HT1080 (cell line): ENCODE measurements at regions not wholly inside any gene's neighbourhood (a gene's known extent, or its start where the extent isn't known, plus 50 kb on each side); places are given as distances from the start of the nearest gene placed in this dataset.

ENCODE experiments used
- DNase-seq: peaks from one replicate; pipeline ENCODE4 v3.0.0-alpha.2; 2015; ENCODE audit warnings: low read depth

- DNase-seq, result no peak
These were observed 76.0 kb upstream of the SNRK start for GRCh38 chr3:43210049-43211027.

- DNase-seq, result peak; percentile 13
These were observed 78.7 kb upstream of the SNRK start for GRCh38 chr3:43207628-43208085.

- DNase-seq, result no peak
These were observed 79.7 kb upstream of the SNRK start for GRCh38 chr3:43206632-43207031.

GRCh38 chr3:43206105-43206504 lies 80.2 kb upstream of the SNRK start:
- no peak for DNase-seq

- no peak for DNase-seq
These were observed 83.3 kb upstream of the SNRK start for GRCh38 chr3:43203022-43203421.

- DNase-seq, result no peak
These were observed 84.8 kb upstream of the SNRK start for GRCh38 chr3:43201581-43201980.

GRCh38 chr3:43199645-43200306 lies 86.6 kb upstream of the SNRK start:
- DNase-seq, result no peak

GRCh38 chr3:43198791-43199644 lies 87.3 kb upstream of the SNRK start:
- DNase-seq, result peak; percentile 39

GRCh38 chr3:43198301-43198700 lies 88.0 kb upstream of the SNRK start:
- no peak for DNase-seq

- DNase-seq, result no peak
These were observed 89.2 kb upstream of the SNRK start for GRCh38 chr3:43197181-43197580.

- DNase-seq, result no peak
These were observed 89.6 kb upstream of the SNRK start for GRCh38 chr3:43196721-43197120.

GRCh38 chr3:43195115-43195498 lies 89.2 kb upstream of the POMGNT2 start:
- no peak for DNase-seq

- DNase-seq, result no peak
These were observed 88.7 kb upstream of the POMGNT2 start for GRCh38 chr3:43194490-43195114.

- DNase-seq, result no peak
These were observed 88.2 kb upstream of the POMGNT2 start for GRCh38 chr3:43194069-43194468.

- DNase-seq, result no peak
These were observed 86.1 kb upstream of the POMGNT2 start for GRCh38 chr3:43192028-43192427.

GRCh38 chr3:43191116-43191515 lies 85.2 kb upstream of the POMGNT2 start:
- DNase-seq, result no peak

- peak; percentile 65 for DNase-seq
These were observed 84.8 kb upstream of the POMGNT2 start for GRCh38 chr3:43190670-43191069.

- no peak for DNase-seq
These were observed 82.1 kb upstream of the POMGNT2 start for GRCh38 chr3:43187836-43188479.

GRCh38 chr3:43185983-43186314 lies 80.1 kb upstream of the POMGNT2 start:
- DNase-seq, result no peak

- no peak for DNase-seq
These were observed 79.5 kb upstream of the POMGNT2 start for GRCh38 chr3:43185274-43185982.
